HEK293 (cell line): ENCODE measurements at regions not wholly inside any gene's neighbourhood (a gene's known extent, or its start where the extent isn't known, plus 50 kb on each side); places are given as distances from the start of the nearest gene placed in this dataset.

Source experiments
- KLF8 ChIP-seq: fragments of 450-650 bp; formaldehyde crosslinking; IDR thresholded peaks from 2 replicates; pipeline ENCODE4 v1.5.1; 2016; ENCODE audit warnings: missing biosample characterization, missing genetic modification characterization
- YY1 ChIP-seq: fragments of 450-650 bp; formaldehyde crosslinking; IDR thresholded peaks from 2 replicates; pipeline ENCODE4 v1.5.1; 2018; ENCODE audit warnings: missing biosample characterization, missing genetic modification characterization
- ZBTB1 ChIP-seq: fragments of 450-650 bp; formaldehyde crosslinking; IDR thresholded peaks from 2 replicates; pipeline ENCODE4 v1.5.1; 2016; ENCODE audit warnings: missing biosample characterization, missing genetic modification characterization
- ZBTB10 ChIP-seq: fragments of 450-650 bp; formaldehyde crosslinking; IDR thresholded peaks from 2 replicates; pipeline ENCODE4 v1.5.1; 2016; ENCODE audit warnings: missing biosample characterization, missing genetic modification characterization
- ZBTB20 ChIP-seq: fragments of 450-650 bp; formaldehyde crosslinking; IDR thresholded peaks from 2 replicates; pipeline ENCODE4 v1.5.1; 2016; ENCODE audit warnings: missing biosample characterization, missing genetic modification characterization
- ZBTB26 ChIP-seq: fragments of 450-650 bp; formaldehyde crosslinking; optimal IDR thresholded peaks from 2 replicates; pipeline ENCODE3; 2016; ENCODE audit warnings: missing biosample characterization, mild to moderate bottlenecking, missing genetic modification characterization
- ZNF18 ChIP-seq: fragments of 450-650 bp; formaldehyde crosslinking; IDR thresholded peaks from 2 replicates; pipeline ENCODE4 v1.5.1; 2016; ENCODE audit warnings: missing biosample characterization, missing genetic modification characterization
- ZNF302 ChIP-seq: fragments of 450-650 bp; formaldehyde crosslinking; IDR thresholded peaks from 2 replicates; pipeline ENCODE4 v1.5.1; 2016; ENCODE audit warnings: missing biosample characterization, missing genetic modification characterization, low read depth
- ZNF416 ChIP-seq: fragments of 450-650 bp; formaldehyde crosslinking; IDR thresholded peaks from 2 replicates; pipeline ENCODE4 v1.5.1; 2016; ENCODE audit warnings: missing biosample characterization, missing genetic modification characterization
- ZNF791 ChIP-seq: fragments of 450-650 bp; formaldehyde crosslinking; IDR thresholded peaks from 2 replicates; pipeline ENCODE4 v1.5.1; 2016; ENCODE audit warnings: missing biosample characterization, missing genetic modification characterization
- ZNF837 ChIP-seq: fragments of 450-650 bp; formaldehyde crosslinking; IDR thresholded peaks from 2 replicates; pipeline ENCODE4 v1.5.1; 2016; ENCODE audit warnings: missing biosample characterization, missing genetic modification characterization
- ZXDB ChIP-seq: fragments of 450-650 bp; formaldehyde crosslinking; IDR thresholded peaks from 2 replicates; pipeline ENCODE4 v1.5.1; 2016; ENCODE audit warnings: missing biosample characterization, missing genetic modification characterization
- TF ChIP-seq, protein P1 (sequence below): fragments of 450-650 bp; formaldehyde crosslinking; IDR thresholded peaks from 2 replicates; pipeline ENCODE4 v1.5.1; 2016; ENCODE audit warnings: missing biosample characterization, missing genetic modification characterization
- TF ChIP-seq, protein P2 (sequence below): fragments of 450-650 bp; formaldehyde crosslinking; IDR thresholded peaks from 2 replicates; pipeline ENCODE4 v1.5.1; 2016; ENCODE audit warnings: missing biosample characterization, missing genetic modification characterization

DNA sequence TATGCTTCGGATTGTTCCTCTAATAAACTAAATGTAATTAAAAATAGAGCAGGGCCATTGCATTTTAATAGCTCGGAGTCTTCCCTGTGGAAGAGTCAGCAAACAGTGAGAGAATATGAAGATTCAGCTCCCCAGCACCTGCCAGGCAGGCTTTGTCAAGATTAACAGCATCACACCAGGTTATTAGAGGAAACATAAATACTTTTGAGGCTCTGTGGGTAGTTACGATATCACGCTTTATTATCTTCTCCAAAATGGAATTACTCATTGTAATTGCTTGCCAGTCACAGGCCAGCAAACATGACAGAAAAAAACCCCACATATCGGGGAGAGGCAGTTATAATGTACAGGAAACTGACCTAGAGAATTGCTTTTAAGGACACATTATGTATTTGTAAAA lies 303.9 kb downstream of the CPS1 start:
- TF ChIP-seq ZNF791 (tag by site-specific recombination): no peak
- no peak for TF ChIP-seq ZXDB
- TF ChIP-seq YY1 (tag by site-specific recombination): no peak
- TF ChIP-seq, protein P1, sequence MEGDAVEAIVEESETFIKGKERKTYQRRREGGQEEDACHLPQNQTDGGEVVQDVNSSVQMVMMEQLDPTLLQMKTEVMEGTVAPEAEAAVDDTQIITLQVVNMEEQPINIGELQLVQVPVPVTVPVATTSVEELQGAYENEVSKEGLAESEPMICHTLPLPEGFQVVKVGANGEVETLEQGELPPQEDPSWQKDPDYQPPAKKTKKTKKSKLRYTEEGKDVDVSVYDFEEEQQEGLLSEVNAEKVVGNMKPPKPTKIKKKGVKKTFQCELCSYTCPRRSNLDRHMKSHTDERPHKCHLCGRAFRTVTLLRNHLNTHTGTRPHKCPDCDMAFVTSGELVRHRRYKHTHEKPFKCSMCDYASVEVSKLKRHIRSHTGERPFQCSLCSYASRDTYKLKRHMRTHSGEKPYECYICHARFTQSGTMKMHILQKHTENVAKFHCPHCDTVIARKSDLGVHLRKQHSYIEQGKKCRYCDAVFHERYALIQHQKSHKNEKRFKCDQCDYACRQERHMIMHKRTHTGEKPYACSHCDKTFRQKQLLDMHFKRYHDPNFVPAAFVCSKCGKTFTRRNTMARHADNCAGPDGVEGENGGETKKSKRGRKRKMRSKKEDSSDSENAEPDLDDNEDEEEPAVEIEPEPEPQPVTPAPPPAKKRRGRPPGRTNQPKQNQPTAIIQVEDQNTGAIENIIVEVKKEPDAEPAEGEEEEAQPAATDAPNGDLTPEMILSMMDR (tag by site-specific recombination): no peak
- TF ChIP-seq KLF8: no peak
- TF ChIP-seq ZBTB26 (tag by site-specific recombination): no peak
- no peak for TF ChIP-seq ZNF837 (tag by site-specific recombination)
- TF ChIP-seq ZNF18: no peak
- no peak for TF ChIP-seq ZNF302 (tag by site-specific recombination)
- no peak for TF ChIP-seq ZNF416 (tag by site-specific recombination)
- no peak for TF ChIP-seq ZBTB1
- TF ChIP-seq ZBTB20 (tag by site-specific recombination): no peak
- TF ChIP-seq, protein P2, sequence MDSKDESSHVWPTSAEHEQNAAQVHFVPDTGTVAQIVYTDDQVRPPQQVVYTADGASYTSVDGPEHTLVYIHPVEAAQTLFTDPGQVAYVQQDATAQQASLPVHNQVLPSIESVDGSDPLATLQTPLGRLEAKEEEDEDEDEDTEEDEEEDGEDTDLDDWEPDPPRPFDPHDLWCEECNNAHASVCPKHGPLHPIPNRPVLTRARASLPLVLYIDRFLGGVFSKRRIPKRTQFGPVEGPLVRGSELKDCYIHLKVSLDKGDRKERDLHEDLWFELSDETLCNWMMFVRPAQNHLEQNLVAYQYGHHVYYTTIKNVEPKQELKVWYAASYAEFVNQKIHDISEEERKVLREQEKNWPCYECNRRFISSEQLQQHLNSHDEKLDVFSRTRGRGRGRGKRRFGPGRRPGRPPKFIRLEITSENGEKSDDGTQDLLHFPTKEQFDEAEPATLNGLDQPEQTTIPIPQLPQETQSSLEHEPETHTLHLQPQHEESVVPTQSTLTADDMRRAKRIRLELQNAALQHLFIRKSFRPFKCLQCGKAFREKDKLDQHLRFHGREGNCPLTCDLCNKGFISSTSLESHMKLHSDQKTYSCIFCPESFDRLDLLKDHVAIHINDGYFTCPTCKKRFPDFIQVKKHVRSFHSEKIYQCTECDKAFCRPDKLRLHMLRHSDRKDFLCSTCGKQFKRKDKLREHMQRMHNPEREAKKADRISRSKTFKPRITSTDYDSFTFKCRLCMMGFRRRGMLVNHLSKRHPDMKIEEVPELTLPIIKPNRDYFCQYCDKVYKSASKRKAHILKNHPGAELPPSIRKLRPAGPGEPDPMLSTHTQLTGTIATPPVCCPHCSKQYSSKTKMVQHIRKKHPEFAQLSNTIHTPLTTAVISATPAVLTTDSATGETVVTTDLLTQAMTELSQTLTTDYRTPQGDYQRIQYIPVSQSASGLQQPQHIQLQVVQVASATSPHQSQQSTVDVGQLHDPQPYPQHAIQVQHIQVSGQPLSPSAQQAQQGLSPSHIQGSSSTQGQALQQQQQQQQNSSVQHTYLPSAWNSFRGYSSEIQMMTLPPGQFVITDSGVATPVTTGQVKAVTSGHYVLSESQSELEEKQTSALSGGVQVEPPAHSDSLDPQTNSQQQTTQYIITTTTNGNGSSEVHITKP (tag by site-specific recombination): no peak
- TF ChIP-seq ZBTB10 (tag by site-specific recombination): no peak
